Astrocyte (in vitro differentiated cells and primary cell): ENCODE measurements at regions not wholly inside any gene's neighbourhood (a gene's known extent, or its start where the extent isn't known, plus 50 kb on each side); places are given as distances from the start of the nearest gene placed in this dataset.

Experiments used
- CTCF ChIP-seq: IDR thresholded peaks from 2 replicates; pipeline ENCODE4 v1.5.1; 2011; ENCODE audit warnings: low read depth, mild to moderate bottlenecking, inconsistent platforms, low read length, moderate library complexity; ENCODE audit not compliant: insufficient read depth
- EZH2 ChIP-seq: IDR thresholded peaks from 2 replicates; pipeline ENCODE4 v1.6.1; 2012; ENCODE audit warnings: mild to moderate bottlenecking, low read length, inconsistent platforms; ENCODE audit not compliant: insufficient read depth

- TF ChIP-seq CTCF (no peak), EZH2 (no peak)
These were observed 376.2 kb downstream of the GXYLT1 start for GRCh38 chr12:41768456-41768855.
